ENCODE measurements at regions not wholly inside any gene's neighbourhood (a gene's known extent, or its start where the extent isn't known, plus 50 kb on each side); places are given as distances from the start of the nearest gene placed in this dataset.
A peak's percentile ranks its signal among the peaks of the same experiment; 100 is the strongest.

- no peak for TF ChIP-seq EZH2phosphoT487 (IDR thresholded peaks at IDR 0.05; ENCODE audit: borderline replicate concordance, low read depth, low read length)
- TF ChIP-seq CTCF (conservative IDR thresholded peaks at IDR 0.05; ENCODE audit: low read length): no peak
- no TSS peak for BruUV-seq (replicated peaks)
- DNase-seq (ENCODE audit: low spot score): no peak
Measured at GRCh38 chr11:35088676-35089075, 50.3 kb upstream of the CD44 start.

More at GRCh38 chr11:35088676-35089075, 50.3 kb upstream of the CD44 start:
- intact Hi-C loops (cut with micrococcal nuclease; ENCODE audit: unreplicated experiment): no loop called here
- Histone ChIP-seq H3K9me3 (ENCODE audit: low read length) (no peaks in the 10 kb centered on the region), H4K20me1 (ENCODE audit: insufficient read depth, low read length) (no peaks in the 10 kb centered on the region), H3K36me3 (ENCODE audit: insufficient read depth, low read length) (no peaks in the 10 kb centered on the region), H3K4me3 (ENCODE audit: low read depth, low read length, poor library complexity, severe bottlenecking) (no peak overlapping the region), H3K27ac (ENCODE audit: low read depth, low read length, poor library complexity, severe bottlenecking) (peak overlapping the region; percentile 67), H3K4me2 (ENCODE audit: low read length) (peak overlapping the region; percentile 83), H3K9me2 (ENCODE audit: insufficient read depth, low read length) (no peaks in the 10 kb centered on the region), H3K4me1 (ENCODE audit: insufficient read depth, low read length, poor library complexity, severe bottlenecking) (peaks cover 43% of the 10 kb centered on the region), H2AFZ (ENCODE audit: low read length) (peak overlapping the region; percentile 57; the same call in 1 of the 2 replicates), H3K79me2 (ENCODE audit: insufficient read depth, low read depth, low read length) (no peaks in the 10 kb centered on the region)
- ChIA-PET POLR2A (interaction anchor here (0.7 to 3.4 kb wide), 13 partner anchors 9 to 126 kb away, joined by 3 to 22 read pairs (median 4); no protein-coding TSS in a partner anchor), CTCF (ENCODE audit: unreplicated experiment) (interaction anchor here (1.6 kb wide), 1 partner anchor 10 kb away, joined by 7 read pairs; no protein-coding TSS in a partner anchor)
